ENCODE measurements at regions not wholly inside any gene's neighbourhood (a gene's known extent, or its start where the extent isn't known, plus 50 kb on each side); places are given as distances from the start of the nearest gene placed in this dataset.

GRCh38 chr1:219081943-219082925, 91.4 kb upstream of the LYPLAL1 start:
- no peak for TF ChIP-seq CTCF (IDR thresholded peaks at IDR 0.05)
- no peak for TF ChIP-seq POLR2A (IDR thresholded peaks at IDR 0.05)
- no peak for TF ChIP-seq POLR2AphosphoS5 (IDR thresholded peaks at IDR 0.05)

Measured in upper lobe of left lung (tissue), 4 donors.